ENCODE measurements at regions not wholly inside any gene's neighbourhood (a gene's known extent, or its start where the extent isn't known, plus 50 kb on each side); places are given as distances from the start of the nearest gene placed in this dataset.
"Not testable (repeated sequence)": the region's sequence is repeated elsewhere in the genome, so short reads cannot be mapped to it uniquely, and the experiment has no call there.

- no peak for DNase-seq (ENCODE audit: low read depth in 3 of 3)
Observed at GRCh38 chr21:24545807-24546361, 1061.4 kb downstream of the MRPL39 start.

- DNase-seq (ENCODE audit: low read depth in 3 of 3) = no peak
Observed at GRCh38 chr21:24514081-24514733, 1093.1 kb downstream of the MRPL39 start.

GRCh38 chr21:24509131-24509530, 1098.2 kb downstream of the MRPL39 start:
- no peak for DNase-seq (ENCODE audit: low read depth in 3 of 3)

- DNase-seq (ENCODE audit: low read depth in 3 of 3) = no peak
Observed at GRCh38 chr21:24486973-24487372, 1120.3 kb downstream of the MRPL39 start.

- not testable (repeated sequence) for DNase-seq (ENCODE audit: low read depth in 3 of 3)
Observed at GRCh38 chr21:24483361-24483760, 1123.9 kb downstream of the MRPL39 start.

GRCh38 chr21:24470852-24471251, 1136.4 kb downstream of the MRPL39 start:
- no peak for DNase-seq (ENCODE audit: low read depth in 3 of 3)

GRCh38 chr21:24456358-24456757, 1150.9 kb downstream of the MRPL39 start:
- DNase-seq (ENCODE audit: low read depth in 3 of 3) = no peak

- no peak for DNase-seq (ENCODE audit: low read depth in 3 of 3)
Observed at GRCh38 chr21:24450119-24450518, 1157.2 kb downstream of the MRPL39 start.

- no peak for DNase-seq (ENCODE audit: low read depth in 3 of 3)
Observed at GRCh38 chr21:24445517-24445916, 1161.8 kb downstream of the MRPL39 start.

- no peak for DNase-seq (ENCODE audit: low read depth in 3 of 3)
Observed at GRCh38 chr21:24444736-24445135, 1162.5 kb downstream of the MRPL39 start.

GRCh38 chr21:24436236-24436635, 1171.0 kb downstream of the MRPL39 start:
- no peak for DNase-seq (ENCODE audit: low read depth in 3 of 3)

GRCh38 chr21:24428591-24429199, 1178.6 kb downstream of the MRPL39 start:
- DNase-seq (ENCODE audit: low read depth in 3 of 3) = no peak

- DNase-seq (ENCODE audit: low read depth in 3 of 3) = no peak
Observed at GRCh38 chr21:24424776-24425175, 1182.5 kb downstream of the MRPL39 start.

GRCh38 chr21:24423546-24423945, 1183.7 kb downstream of the MRPL39 start:
- DNase-seq (ENCODE audit: low read depth in 3 of 3) = no peak

GRCh38 chr21:24420689-24421088, 1186.6 kb downstream of the MRPL39 start:
- no peak for DNase-seq (ENCODE audit: low read depth in 3 of 3)

GRCh38 chr21:24419641-24420040, 1187.6 kb downstream of the MRPL39 start:
- not testable (repeated sequence) for DNase-seq (ENCODE audit: low read depth in 3 of 3)

- DNase-seq (ENCODE audit: low read depth in 3 of 3) = no peak
Observed at GRCh38 chr21:24418671-24419070, 1188.6 kb downstream of the MRPL39 start.

- no peak for DNase-seq (ENCODE audit: low read depth in 3 of 3)
Observed at GRCh38 chr21:24411429-24411828, 1195.9 kb downstream of the MRPL39 start.

GRCh38 chr21:24403221-24403620, 1204.1 kb downstream of the MRPL39 start:
- DNase-seq (ENCODE audit: low read depth in 3 of 3) = no peak

- no peak for DNase-seq (ENCODE audit: low read depth in 3 of 3)
Observed at GRCh38 chr21:24395320-24395923, 1211.9 kb downstream of the MRPL39 start.

GRCh38 chr21:24375201-24375600, 1232.1 kb downstream of the MRPL39 start:
- peak in 2 of 3 donors; percentile 3 to 10 for DNase-seq (ENCODE audit: low read depth in 3 of 3)

- no peak for DNase-seq (ENCODE audit: low read depth in 3 of 3)
Observed at GRCh38 chr21:24372506-24372905, 1234.8 kb downstream of the MRPL39 start.

GRCh38 chr21:24369746-24370145, 1237.5 kb downstream of the MRPL39 start:
- DNase-seq (ENCODE audit: low read depth in 3 of 3) = no peak

Measured in stimulated activated CD4-positive, alpha-beta T cell treated with anti-CD3 and anti-CD28 coated beads, TNF-alpha, amount 100 ng/mL, for 48 hours (primary cell).